SH-SY5Y (cell line): ENCODE measurements at regions not wholly inside any gene's neighbourhood (a gene's known extent, or its start where the extent isn't known, plus 50 kb on each side); places are given as distances from the start of the nearest gene placed in this dataset.

ENCODE experiments used
- GATA2 ChIP-seq: IDR thresholded peaks from 2 replicates; pipeline ENCODE4 v1.6.1; 2011; ENCODE audit warnings: mild to moderate bottlenecking, low read depth, low read length
- GATA3 ChIP-seq: IDR thresholded peaks from 2 replicates; pipeline ENCODE4 v1.6.1; 2011; ENCODE audit warnings: low read depth, mild to moderate bottlenecking, low read length, moderate library complexity

DNA sequence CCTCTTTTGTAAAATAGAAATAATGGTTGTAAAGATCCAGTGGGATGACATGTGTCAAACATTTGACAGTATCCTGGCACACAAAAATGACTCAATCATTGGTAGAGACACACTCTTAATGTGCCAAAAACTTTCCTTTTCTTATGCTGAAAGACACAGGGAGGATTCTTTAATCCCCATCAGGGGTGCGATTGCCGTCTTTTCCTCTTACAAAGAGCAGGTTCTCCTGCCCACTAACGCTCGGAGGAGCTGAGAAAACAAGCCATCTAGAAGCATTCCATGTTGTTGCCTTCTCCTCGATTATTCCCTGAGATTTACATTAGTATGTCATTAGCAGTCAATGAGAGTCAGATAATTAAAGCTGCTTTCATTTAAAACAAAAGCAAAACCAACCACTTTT, 342.6 kb upstream of the CCNH start:
- no peak for TF ChIP-seq GATA2
- TF ChIP-seq GATA3, result no peak

DNA sequence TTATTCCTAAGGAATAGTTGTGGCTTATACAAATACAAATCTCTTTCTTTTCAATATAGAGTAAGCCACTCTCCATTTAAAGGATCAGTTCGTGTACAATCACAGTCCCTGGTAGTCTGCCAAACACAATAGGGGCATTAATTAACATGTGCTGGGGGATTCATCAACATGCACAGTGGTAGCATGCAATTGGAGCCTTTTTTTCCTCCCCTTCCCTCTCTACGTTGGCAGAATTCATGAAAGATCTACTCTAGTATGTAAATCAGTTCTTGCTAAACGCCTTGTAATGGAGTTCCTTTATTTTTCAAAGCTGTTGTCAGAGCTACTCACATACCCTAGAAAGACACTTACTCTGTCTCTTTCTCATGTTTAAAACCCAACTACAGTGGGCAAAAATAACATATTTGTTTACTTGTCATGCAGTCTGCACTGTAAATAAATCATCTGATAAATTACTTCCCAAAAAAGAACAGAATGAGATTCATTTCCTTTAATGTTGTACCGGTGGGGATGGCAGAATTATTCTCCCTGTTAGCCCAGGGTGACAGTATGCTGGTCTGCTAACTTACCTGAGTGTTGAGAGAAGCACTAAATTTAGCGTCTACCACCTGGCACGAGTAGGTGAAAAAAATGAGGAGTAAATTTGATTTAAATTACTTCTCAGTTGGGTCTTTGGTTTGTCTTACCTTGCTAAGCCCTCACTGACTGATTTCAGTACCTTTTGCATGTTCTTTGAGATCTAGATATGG, 341.5 kb upstream of the CCNH start:
- TF ChIP-seq GATA3 (no peak), GATA2 (no peak)

DNA sequence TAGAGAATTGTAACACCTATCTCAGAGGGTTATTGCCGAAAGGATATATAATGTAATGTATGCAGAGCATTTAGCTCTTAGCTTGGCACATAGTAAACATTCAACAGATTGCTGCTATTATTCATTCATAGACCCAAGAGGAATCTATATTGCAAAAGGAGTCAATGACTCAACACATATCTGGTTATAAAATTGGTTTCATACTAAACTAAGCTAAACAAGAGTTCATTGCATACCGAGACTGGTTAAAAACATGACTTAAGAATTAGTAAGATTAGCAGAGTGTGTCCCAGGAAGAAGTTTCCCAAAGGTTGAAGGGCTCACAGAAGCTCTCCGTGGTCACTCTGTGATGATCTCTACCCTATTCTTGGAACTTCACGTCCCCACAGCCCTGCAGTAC, 339.6 kb upstream of the CCNH start:
- TF ChIP-seq GATA3, result no peak
- no peak for TF ChIP-seq GATA2

DNA sequence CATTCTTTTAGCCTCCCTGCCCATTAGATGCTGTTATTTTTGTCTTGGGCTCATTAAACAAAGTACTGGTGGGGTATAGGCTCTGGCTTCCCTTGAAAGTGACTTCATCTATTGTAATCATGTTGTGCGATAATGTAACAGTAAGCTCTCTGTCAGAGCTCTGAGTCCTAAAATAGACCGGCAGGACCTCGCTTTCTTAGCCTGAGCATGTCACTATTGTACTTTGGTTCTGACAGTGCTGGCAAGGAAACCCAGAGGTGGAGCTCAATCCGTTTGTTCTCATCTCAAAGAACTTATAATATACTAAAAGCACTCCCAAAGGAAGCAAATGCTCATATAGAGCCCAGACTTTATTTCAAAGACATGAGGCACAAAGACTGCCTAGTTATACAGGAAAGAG, 339.1 kb upstream of the CCNH start:
- no peak for TF ChIP-seq GATA2
- TF ChIP-seq GATA3, result no peak

DNA sequence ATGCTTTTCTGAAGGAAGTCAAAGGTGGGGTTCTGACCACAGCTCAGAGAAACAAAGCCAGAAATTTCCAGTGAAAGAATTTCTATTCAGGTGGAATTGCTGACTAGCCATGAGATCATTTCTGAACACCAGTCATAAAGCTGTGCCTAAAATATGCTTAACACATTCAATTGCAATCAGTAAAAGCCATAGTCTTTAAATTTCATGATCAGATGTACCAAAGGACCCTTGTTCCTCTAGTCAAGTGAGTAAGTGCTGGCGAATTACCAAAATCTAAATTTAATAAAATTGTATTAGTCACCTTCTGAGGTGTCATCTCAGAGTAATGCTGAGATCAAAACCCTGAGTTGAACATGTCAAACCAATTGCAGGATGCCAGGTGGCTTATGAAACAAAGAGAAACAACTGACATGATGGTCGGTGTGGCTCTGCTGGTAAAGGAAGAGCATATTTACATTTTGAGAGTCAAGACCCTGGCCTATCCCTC, 334.2 kb upstream of the CCNH start:
- TF ChIP-seq GATA3, result no peak
- TF ChIP-seq GATA2, result no peak

DNA sequence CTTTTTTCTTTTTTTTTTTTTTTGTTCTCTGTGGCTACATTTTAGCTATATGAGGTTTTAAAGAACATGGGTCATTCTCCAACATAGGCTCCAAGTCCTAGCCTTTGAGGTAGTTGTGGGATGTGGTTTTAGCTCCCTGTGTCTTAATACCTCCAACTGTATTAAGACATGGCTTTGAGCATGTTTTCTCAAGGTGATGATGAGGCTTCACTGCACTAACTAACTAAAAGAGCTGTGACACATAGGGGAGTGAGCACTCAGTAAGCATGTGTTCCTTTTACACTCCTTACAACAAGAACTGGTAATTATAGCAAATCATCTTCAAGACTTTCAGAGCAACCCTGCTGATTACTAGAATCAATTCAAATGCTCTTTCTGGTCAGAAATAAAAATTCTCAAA, 333.6 kb upstream of the CCNH start:
- TF ChIP-seq GATA3 (no peak), GATA2 (no peak)

DNA sequence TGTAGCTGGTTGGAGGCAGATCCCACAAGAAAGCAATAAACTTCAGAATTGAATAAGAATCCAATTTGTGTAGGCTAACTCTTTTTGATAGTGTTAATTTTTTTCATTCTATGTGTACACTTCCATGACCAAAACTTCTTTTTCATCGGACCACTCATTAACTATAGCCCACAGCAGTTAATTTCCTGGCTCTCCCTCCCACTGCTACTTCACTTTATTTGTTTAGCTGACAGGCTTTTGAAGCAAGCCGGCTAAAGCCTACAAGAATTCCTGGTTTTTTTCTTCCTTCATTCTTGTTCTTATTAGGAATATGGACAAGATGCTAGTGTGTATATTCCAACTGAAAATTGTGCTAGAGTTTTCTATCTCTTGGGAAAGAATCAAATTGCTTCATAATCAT, 329.2 kb upstream of the CCNH start:
- TF ChIP-seq GATA2 (no peak), GATA3 (no peak)

DNA sequence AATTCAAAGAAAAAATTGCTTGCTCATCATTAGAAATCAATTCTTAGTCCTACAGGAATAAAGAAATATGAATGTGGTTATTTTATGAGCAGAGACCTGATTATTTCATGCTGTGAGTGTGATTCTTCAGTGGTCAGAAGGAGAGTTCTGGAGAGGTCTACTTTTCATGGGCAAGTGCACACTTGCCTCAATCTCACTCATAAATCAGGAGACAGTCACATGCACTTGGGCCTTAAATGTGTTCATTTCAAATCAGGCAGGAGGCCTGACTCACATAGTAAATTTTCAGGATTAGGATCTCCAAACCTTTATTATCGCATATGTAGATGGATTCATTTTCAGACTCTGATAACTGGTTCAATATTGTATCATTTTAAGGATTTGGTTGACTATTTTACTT, 323.2 kb upstream of the CCNH start:
- TF ChIP-seq GATA3 (no peak), GATA2 (no peak)

DNA sequence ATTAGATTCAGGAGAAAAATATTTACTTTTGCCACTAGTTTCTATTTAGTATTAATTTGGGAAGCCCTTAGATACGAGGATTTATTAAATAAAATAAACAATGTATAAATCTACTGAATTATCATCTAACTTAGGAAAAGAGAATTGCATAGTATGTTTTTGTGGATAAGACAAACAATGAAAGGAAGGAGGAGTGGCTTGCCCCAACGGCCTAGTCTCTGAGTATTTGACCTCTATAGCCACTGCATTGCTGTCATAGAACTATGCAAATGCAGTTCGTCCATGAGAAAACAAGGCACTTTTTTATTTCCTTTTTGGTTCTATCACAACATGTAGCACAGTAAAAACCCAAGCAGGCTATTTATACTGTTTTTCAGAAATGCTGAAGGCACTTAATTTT, 321.2 kb upstream of the CCNH start:
- TF ChIP-seq GATA3, result no peak
- no peak for TF ChIP-seq GATA2

DNA sequence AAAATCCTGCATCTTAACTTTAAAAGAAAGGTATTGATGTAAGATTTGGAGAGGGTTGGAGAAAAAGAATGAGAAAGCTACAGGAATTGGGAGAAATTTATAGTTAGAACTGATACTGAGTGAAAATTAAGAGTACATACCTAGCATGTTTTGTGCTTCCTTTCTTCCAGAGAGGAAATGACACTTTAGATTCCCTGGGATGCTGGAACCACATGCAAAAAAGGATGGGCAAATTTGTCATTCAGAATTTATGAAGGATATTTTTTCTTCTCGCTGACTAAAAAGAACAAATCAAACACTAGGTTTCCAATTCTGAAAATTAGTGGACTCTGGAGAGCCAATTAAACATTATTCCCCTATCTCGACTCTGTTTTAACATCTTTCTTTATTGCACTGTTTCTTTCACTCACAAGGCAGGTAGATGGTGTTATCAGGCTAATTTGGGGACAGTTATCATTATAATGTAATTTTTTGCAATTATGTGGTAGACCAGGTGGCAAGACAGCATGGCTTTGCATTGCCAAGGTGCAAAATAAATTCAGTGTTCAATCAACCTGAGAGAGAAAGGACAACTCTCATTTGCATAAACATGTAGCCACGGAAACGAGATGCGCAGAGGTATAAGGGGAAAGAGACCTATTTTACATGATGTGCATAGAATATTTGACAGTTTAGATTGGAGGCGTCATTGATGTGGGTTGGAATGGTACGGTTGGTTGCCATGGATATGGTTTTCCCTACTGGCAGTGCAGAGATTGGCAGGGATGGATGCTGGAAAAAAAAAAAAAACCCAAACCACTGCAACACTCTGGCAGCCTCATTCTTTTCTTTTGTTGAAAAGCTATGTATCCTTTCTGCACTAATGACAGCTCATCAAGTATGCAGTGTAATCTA, 320.4 kb upstream of the CCNH start:
- TF ChIP-seq GATA3 (no peak), GATA2 (no peak)

DNA sequence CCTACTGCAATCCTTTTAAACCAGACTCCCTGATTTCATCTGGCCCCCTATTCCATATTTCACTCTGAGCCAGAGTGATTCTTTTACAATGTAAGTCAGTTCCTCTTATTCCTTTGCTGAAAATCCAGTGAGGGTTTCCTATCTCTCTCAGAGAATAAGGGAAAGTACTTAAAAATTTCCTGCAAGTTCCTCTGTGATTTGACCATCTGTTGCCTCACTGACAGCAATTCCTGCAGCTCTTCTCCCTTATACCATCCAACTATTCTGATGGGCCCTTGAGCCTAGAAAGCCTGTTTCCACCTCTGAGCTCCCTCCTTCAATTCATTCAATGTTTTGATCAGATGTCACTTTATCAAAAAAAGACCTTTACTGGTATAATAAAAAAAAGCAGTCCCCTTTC, 317.1 kb upstream of the CCNH start:
- no peak for TF ChIP-seq GATA3
- no peak for TF ChIP-seq GATA2

DNA sequence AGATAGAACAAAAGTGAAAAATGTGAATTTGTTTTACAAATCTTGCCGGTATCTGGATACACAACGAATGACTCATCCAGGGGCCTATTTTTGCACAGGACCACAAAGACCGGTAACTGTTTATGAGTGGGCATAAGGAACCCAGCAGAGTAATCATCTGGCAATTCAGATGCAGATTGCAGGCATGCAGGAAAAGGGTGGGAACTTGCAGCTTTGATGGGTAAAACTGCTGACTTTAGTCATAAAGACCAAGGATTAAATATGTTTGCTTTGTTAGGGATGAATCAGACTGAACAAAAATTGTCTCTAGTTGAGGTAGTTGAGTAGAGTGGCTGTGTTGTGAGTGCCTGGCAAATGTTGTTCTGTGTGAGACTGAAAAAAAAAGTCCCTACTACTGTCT, 309.6 kb upstream of the CCNH start:
- TF ChIP-seq GATA3 (no peak), GATA2 (no peak)

DNA sequence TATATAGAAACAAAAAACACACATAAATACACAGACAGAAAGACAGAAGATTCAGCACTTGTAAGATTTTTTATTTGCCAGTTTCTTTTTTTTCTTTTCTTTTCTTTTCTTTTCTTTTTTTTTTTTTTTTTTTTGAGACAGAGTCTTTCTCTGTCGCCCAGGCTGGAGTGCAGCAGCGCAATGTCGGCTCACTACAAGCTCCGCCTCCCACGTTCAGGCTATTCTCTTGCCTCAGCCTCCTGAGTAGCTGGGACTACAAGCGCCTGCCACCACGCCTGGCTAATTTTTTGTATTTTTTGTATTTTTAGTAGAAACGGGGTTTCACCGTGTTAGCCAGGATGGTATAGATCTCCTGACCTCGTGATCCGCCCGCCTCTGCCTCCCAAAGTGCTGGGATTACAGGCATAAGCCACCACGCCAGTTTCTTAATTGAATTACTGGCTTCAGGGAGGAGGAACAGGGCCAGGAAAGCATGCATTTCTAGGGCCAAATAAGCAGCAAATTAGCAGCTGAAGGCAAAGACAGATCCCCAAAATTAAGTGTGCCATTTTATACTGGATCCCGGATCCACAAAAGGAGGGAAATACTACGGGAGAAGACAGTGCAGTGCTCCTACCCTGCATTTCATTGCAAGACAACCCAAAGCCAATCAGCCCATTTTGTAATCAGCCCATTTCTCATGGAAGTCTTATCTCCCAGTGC, 305.6 kb upstream of the CCNH start:
- 0 out of 2 replicates have a peak, but pooled peaks have one; percentile 19 for TF ChIP-seq GATA2

DNA sequence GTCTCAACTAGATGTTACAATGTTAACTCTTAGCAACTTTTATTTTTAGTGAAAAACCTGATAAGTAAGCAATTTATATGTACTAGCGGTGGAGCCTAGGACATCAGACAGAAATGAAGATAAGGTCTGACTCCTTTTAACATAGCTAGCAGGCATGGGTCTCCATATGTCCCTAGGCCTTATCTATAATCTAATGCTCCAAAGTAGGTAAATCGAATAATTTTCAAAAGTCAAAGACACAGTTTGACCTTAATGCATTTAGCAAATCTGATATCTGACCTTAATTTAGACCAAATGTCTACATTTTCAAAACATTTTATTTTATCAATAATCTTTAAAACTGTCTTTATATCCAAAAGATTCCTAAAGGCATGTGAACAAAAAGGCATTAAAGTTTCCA, 305.0 kb upstream of the CCNH start:
- TF ChIP-seq GATA3 (peak; percentile 98), GATA2 (peak; percentile 78; the same call in 1 of the 2 replicates)

DNA sequence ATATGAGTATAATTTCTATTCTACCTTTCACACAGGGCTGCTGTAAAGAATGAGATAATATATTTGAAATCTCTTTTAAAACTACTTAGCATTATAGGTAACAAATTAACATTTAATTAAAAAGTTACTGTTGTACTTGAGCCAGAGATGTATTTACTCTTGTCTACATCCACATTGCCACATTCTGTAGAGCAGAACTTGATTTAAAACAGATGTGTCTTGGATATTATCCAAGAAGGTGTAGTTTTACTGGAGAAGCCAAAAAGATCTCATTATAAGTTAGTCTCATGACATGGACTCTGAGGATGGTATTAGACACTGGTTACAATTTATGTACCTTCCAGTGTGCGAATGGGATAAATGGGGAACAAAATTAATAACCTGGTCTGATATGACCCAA, 293.1 kb upstream of the CCNH start:
- TF ChIP-seq GATA2 (no peak), GATA3 (no peak)
